ENCODE measurements at regions not wholly inside any gene's neighbourhood (a gene's known extent, or its start where the extent isn't known, plus 50 kb on each side); places are given as distances from the start of the nearest gene placed in this dataset.
"Not testable (repeated sequence)": the region's sequence is repeated elsewhere in the genome, so short reads cannot be mapped to it uniquely, and the experiment has no call there.

- DNase-seq, result no peak
Measured at GRCh38 chr6:14217728-14218518, 100.4 kb downstream of the CD83 start.

DNA sequence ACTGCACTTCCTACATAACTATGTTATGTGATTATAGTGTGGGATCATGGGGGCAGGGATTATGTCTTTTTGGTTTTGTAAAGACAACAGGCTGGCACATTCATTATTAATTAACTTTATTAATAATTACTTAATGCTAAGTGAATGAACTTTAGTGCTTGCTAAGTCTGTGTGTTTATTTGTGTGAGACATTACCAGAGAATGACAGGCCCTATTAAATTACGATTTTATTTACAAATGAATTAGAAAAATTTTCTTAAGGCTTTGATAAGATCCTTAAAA lies 100.9 kb downstream of the CD83 start:
- no peak for DNase-seq

DNA sequence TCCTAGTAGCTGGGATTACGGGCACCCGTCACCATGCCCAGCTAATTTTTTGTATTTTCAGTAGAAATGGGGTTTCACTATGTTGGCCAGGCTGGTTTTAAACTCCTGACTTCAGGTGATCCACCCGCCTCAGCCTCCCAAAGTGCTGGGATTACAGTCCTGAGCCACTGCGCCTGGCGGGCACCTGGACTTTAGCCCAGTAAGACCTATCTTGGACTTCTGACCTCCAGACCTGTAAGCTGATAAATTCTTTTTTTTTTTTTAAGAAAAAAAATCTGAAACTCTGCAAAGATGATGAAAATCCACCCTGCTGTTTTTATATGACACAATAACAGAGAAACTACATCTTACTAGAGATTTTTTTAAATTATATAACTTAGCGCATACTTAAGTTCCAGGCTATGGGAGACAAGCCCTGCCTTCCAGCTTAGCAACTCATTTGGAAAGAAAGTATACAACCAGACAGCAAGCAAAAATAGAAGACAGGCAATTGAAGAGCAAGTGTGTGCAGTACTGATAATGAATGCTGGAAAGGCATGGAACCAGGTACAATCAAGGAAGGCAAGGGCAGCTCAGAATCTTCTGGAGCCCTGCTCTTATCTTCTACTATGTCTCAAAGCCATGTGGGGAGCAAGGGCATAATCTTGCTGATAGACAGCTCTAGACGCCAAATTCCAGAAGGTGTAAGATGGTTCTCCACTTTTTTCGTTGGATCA lies 104.2 kb downstream of the CD83 start:
- no peak for DNase-seq

DNA sequence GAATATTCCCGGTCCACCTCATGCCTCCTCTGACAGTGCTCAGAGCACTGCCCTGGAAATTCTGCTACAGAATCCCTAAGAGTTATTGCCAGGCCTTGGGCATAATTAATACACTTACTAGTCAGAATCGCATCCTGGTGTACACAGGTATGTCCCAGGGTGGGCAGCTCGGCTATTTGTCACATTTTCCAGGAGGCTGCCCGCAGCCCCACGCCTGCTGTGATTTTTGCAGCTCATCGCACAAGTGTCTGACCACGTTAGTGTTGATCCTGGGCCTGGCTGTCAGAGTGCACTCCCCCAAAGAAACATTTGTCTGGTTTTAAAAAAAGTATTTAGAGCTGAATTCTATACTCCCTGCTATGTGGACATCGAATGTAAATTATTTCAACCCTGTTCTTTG lies 105.4 kb downstream of the CD83 start:
- DNase-seq, result no peak

- DNase-seq, result no peak
Measured at GRCh38 chr6:14224359-14225103, 107.0 kb downstream of the CD83 start.

GRCh38 chr6:14226051-14226660 lies 108.6 kb downstream of the CD83 start:
- DNase-seq, result no peak

DNA sequence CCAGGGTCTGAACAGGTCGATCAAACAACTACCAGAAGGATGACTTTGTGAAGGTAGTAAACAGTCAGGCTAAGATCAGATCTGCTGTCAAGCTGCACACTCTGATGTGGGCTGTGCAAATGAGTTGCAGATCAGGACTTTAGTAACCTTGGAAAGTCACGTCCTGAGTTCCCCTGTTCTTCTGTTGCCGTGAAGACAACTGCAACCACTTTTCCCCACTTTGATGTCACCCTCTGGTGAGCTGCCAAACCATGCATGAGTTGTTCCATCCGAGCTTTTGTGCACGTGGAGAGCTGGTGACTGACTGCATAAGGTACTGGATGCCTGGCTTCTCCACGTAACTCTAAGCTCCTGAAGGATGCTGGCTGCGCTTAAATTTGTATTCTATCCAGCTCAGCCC lies 111.0 kb downstream of the CD83 start:
- DNase-seq, result peak; percentile 36 to 42

DNA sequence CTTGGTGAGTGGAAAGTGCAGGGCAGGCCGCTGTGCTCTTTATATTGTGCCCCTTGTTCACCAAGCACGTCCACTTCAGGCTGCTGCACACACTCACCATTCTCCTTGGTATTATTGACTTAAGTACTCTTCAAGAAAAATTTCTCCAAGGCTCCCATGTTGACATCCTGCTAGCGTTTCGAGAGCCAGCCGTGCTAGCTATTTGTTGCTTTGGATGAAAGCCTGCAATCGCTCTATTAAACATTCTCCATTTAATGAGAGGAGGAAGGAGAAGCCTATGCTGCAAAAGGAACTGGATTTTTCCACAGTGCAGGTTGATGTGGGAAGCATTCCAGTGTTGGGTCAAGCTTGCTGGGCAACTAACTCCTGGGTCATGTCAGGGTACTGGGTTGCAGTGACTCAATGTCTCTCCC lies 113.5 kb downstream of the CD83 start:
- DNase-seq, result no peak

DNA sequence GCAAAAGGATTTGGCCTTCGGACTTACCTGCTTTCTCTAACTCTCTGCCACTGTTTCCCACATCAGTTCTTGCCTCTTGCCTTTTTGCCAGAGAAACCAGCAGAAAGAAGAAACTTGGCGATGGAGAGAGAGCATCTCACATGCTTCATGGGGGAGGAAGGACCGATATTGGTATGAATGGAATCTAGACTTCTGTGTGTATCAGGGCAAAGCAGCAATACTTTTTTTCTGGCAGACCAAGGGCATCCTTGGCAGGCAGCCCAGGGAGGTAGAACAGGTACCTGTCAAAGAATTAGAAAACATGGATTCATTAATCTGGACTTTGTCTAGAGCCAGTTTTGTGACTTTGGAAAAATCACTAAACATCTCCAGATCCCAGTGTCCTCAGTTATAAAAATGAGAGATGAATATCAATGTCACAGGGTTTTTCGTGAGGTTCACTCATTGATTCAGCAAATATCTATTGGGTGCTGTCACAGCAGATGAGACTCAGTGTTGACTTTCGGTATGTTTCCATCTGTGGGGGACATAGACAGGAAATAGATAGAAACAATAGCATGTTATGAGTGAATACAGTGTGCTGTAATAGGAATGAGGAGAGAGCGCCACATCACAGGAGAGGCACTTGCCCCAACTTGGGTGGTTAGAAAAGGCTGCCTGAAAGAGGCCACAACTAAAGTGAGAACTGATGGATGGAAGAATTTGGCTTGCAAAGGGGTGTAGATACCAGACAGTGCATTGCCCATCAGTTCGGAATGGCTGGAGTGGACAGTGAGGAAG lies 114.1 kb downstream of the CD83 start:
- DNase-seq, result no peak

- no peak for DNase-seq
Measured at GRCh38 chr6:14232889-14233288, 115.3 kb downstream of the CD83 start.

DNA sequence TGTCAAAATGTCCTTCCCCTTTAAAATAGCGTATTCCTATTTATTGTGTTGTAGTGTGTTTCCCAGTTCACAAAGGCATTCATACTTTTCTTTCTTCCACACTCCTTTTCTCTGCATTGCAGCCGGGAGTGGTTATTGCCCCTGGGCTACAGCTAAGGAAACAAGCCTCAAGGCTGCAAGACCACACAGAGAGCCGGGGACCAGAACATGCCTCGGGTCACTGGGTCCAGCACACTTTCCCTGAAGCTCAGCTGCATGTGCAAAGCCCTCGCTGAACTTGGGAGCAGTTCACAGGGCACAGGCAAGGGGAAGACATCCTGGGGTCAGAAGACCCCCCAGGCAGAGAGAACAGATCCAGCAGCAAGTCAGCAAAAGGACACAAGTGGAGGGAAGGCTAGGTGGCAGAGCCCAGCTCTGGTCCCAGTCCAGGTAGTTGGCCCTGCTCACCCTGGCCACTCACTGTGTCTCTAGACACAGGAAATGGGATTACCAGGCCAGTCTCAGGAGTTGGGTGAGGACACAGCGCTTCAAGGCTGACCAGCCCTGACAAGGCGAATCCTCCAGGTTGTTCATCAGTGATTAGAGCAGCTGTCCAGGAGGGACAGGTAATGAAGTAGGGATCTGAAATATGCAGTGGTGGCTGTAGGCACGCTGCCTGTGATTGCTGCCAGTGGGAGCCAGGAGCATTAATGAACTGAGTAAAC lies 118.2 kb downstream of the CD83 start:
- DNase-seq, result no peak

DNA sequence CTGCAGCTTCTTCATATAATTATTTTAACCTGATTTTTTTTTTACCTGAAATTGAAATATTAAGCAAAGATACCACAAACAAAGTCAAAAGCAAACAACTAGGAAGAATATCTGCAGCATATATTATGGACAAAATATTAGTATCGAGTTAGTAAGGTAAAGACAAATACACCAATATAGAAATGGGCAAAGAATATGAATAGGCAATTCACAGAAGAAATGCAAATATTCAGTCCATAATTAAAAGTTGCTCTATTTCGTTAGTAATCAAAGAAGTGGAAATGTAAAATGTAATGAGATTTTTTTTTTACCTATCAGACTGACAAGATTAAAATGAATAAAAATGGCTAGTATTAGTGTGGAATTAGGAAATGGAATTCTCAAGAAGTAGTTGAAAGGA lies 121.5 kb downstream of the CD83 start:
- DNase-seq, result no peak

GRCh38 chr6:14240411-14241166 lies 123.0 kb downstream of the CD83 start:
- DNase-seq, result no peak

GRCh38 chr6:14241255-14242070 lies 123.9 kb downstream of the CD83 start:
- no peak for DNase-seq

GRCh38 chr6:14242912-14243311 lies 125.3 kb downstream of the CD83 start:
- DNase-seq, result not testable (repeated sequence)

GRCh38 chr6:14243597-14243996 lies 126.0 kb downstream of the CD83 start:
- no peak for DNase-seq

- no peak for DNase-seq
Measured at GRCh38 chr6:14246876-14247275, 129.3 kb downstream of the CD83 start.

DNA sequence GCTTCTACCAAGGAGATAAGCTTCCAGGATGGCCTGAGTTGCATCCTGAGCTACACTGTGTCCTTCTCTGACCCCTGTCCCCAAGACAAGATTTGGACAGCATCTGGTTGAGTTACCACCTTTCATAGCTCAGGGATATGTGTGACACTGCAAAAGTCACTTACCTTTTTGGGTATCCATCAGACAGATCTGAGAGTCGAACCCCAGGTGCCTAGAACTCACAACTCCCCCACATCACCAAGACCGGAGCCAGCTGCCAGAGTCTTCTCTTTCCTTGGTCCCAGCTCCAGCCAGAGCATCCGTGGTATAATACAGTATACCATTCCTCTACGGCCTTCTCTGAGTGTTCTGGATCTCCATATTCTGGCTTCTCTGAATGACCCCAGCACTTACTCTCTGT lies 133.0 kb downstream of the CD83 start:
- no peak for DNase-seq

- DNase-seq, result no peak
Measured at GRCh38 chr6:14252271-14252850, 134.8 kb downstream of the CD83 start.

DNA sequence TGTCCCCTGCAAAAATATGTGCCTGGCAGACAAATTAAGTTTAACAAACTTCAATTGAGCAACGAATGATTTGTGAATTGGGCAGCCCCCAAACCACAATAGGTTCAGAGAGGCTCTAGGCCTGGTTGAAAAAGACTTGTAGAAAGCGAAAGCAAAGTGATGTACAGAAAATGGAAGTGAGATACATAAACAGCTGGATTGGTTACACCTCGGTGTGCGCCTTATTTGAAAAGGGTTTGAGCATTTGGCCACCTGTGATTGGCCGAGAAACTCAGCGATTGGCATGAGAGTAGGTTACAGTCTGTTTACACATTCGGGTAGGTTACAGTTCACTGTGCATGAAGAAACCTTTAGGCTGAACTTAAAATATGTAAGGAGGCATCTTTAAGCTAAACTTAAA lies 136.9 kb downstream of the CD83 start:
- DNase-seq, result no peak

Data from activated CD4-positive, alpha-beta T cell treated with anti-CD3 and anti-CD28 coated beads for 4 hours (primary cell).